Kidney (tissue), 13 donors: ENCODE measurements at regions not wholly inside any gene's neighbourhood (a gene's known extent, or its start where the extent isn't known, plus 50 kb on each side); places are given as distances from the start of the nearest gene placed in this dataset.
A peak's percentile ranks its signal among the peaks of the same experiment; 100 is the strongest.

ENCODE experiments used
- DNase-seq, 5 donors: peaks; one replicate each; pipeline ENCODE4 v3.0.0-alpha.2; 2013 to 2020
- FAIRE-seq: peaks from 2 replicates; lab custom pipeline; 2012; peaks lifted over from hg19 to GRCh38; lab: Jason Lieb, UNC
- H3K27ac ChIP-seq, 2 donors: one replicate each; pipeline ENCODE4 v1.7.0; 2013; ENCODE audit warnings: low read depth in 2 of 2, low read length in 2 of 2, inconsistent platforms in 1 of 2
- H3K27me3 ChIP-seq: one replicate; pipeline ENCODE4 v1.7.1; 2013; ENCODE audit warnings: low read length, inconsistent platforms; ENCODE audit not compliant: control insufficient read depth, insufficient read depth
- H3K36me3 ChIP-seq, 3 donors: one replicate each; pipeline versions ENCODE4 v1.7.0 to v1.7.1; 2013; ENCODE audit warnings: low read length in 3 of 3, control low read depth in 1 of 3, inconsistent platforms in 1 of 3; ENCODE audit not compliant: insufficient read depth in 3 of 3, control insufficient read depth in 2 of 3
- H3K4me1 ChIP-seq, 3 donors: one replicate each; pipeline versions ENCODE4 v1.7.0 to v1.7.1; 2013; ENCODE audit warnings: low read length in 3 of 3, inconsistent platforms in 1 of 3, low read depth in 1 of 3; ENCODE audit not compliant: control insufficient read depth in 2 of 3, insufficient read depth in 2 of 3
- H3K4me3 ChIP-seq, 3 donors: one replicate each; pipeline versions ENCODE4 v1.7.0 to v1.8.1; 2013; ENCODE audit warnings: low read length in 3 of 3, control low read depth in 1 of 3, inconsistent platforms in 1 of 3
- H3K9ac ChIP-seq, 3 donors: one replicate each; pipeline versions ENCODE4 v1.7.0 to v1.7.1; 2013; ENCODE audit warnings: low read length in 3 of 3, control low read depth in 1 of 3, inconsistent platforms in 1 of 3
- H3K9me3 ChIP-seq, 3 donors: one replicate each; pipeline versions ENCODE4 v1.7.0 to v1.7.1; 2013; ENCODE audit warnings: low read length in 3 of 3, control low read depth in 1 of 3, inconsistent platforms in 1 of 3; ENCODE audit not compliant: control insufficient read depth in 2 of 3, insufficient read depth in 1 of 3
- intact Hi-C: fragments of 100-400 bp; cut with DNase I; formaldehyde crosslinking; loops from one replicate; pipeline ENCODE4 v1.11.1; 2022
- TF ChIP-seq, protein P1 (sequence below): IDR thresholded peaks from 3 replicates; pipeline ENCODE4 v1.5.1; 2012; ENCODE audit warnings: mild to moderate bottlenecking, moderate library complexity, borderline replicate concordance; ENCODE audit not compliant: insufficient read depth; ENCODE audit errors: extremely low read depth
- donor health status: control.
- donor health status: control.
- donor health status: control.
- donor health status: control.
- donor health status: control.
- donor health status: DM: yes; HTN: yes; CAD: no.
- donor health status: Normal renal cell carcinoma (clear cell type).

DNA sequence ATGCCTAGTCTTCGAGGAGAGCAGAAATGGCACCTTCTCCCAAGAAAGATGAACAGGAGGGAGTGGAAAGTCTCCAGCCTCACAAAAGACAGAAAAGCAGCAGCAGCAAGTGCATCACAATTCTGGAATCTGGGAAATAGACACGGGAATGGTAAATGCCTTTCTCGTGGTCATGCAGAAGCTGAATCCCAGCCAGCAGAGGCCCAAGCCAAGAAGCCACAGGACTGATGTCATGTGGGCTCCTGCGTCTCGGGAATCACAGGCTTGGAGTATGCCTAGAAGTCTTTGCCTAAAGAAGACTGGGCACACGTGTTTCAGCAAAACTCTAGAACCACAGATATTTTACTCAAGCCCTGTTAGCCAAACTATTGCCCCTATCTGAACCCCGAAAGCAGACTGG lies 260.3 kb upstream of the PLD5 start:
- no peak for DNase-seq
- no peaks in the 10 kb centered on the region for H3K36me3 ChIP-seq
- no peak overlapping the region for H3K27ac ChIP-seq
- FAIRE-seq = no peak
- TF ChIP-seq, protein P1, sequence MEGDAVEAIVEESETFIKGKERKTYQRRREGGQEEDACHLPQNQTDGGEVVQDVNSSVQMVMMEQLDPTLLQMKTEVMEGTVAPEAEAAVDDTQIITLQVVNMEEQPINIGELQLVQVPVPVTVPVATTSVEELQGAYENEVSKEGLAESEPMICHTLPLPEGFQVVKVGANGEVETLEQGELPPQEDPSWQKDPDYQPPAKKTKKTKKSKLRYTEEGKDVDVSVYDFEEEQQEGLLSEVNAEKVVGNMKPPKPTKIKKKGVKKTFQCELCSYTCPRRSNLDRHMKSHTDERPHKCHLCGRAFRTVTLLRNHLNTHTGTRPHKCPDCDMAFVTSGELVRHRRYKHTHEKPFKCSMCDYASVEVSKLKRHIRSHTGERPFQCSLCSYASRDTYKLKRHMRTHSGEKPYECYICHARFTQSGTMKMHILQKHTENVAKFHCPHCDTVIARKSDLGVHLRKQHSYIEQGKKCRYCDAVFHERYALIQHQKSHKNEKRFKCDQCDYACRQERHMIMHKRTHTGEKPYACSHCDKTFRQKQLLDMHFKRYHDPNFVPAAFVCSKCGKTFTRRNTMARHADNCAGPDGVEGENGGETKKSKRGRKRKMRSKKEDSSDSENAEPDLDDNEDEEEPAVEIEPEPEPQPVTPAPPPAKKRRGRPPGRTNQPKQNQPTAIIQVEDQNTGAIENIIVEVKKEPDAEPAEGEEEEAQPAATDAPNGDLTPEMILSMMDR = no peak
- H3K27me3 ChIP-seq = no peaks in the 10 kb centered on the region
- no peak overlapping the region for H3K9ac ChIP-seq
- H3K4me1 ChIP-seq = no peaks in the 10 kb centered on the region
- intact Hi-C loops = no loop called here
- H3K4me3 ChIP-seq = no peak overlapping the region
- no peaks in the 10 kb centered on the region for H3K9me3 ChIP-seq

GRCh38 chr1:242784084-242784483 lies 259.6 kb upstream of the PLD5 start:
- FAIRE-seq = no peak
- Histone ChIP-seq H3K4me1 (no peaks in the 10 kb centered on the region), H3K27ac (no peak overlapping the region), H3K9ac (no peak overlapping the region), H3K9me3 (no peaks in the 10 kb centered on the region), H3K4me3 (no peak overlapping the region), H3K36me3 (no peaks in the 10 kb centered on the region), H3K27me3 (no peaks in the 10 kb centered on the region)
- intact Hi-C loops = no loop called here
- TF ChIP-seq, protein P1 = no peak
- DNase-seq = no peak

DNA sequence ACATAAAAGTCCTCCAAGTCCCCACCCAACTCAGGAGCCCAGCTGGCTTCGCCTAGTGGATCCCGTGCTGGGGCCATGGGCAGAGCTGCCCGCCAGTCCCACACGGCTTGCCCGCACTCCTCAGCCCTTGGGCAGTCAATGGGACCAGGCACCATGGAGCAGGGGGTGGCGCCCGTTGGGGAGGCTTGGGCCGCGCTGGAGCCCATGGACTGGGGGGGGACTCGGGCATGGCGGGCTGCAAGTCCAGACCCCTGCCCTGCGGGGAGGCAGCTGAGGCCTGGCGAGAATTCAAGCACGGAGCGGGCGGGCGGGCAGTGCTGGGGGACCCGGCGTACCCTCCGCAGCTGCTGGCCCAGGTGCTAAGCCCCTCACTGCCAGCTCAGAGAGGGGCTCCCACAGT lies 249.8 kb upstream of the PLD5 start:
- Histone ChIP-seq H3K4me3 (no peak overlapping the region), H3K9ac (no peak overlapping the region), H3K36me3 (no peaks in the 10 kb centered on the region), H3K4me1 (no peaks in the 10 kb centered on the region), H3K27me3 (no peaks in the 10 kb centered on the region), H3K27ac (no peak overlapping the region), H3K9me3 (no peaks in the 10 kb centered on the region)
- FAIRE-seq (no peak), DNase-seq (peak in 1 of 5 donors; percentile 74)
- TF ChIP-seq, protein P1 = no peak
- intact Hi-C loops = no loop called here

DNA sequence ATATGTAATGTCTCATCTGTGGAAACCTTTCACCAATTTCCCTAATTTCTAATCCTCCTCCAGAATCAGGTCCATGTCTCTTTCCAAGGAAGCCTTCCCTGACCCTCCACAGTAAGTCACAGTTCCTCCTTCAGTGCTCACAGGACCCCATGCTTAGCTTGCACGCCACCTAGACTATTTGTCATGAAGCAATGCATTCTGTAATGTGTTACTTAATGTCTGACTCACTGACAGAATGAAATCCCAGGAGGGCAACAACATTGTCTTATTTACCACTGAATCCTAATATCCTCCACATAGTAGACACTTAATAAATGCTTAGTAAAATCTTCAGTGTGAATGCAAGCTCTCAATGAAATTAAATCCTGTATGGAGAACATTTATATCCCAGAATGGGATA lies 245.9 kb upstream of the PLD5 start:
- no peaks in the 10 kb centered on the region for H3K4me1 ChIP-seq
- no peak for FAIRE-seq
- intact Hi-C loops = no loop called here
- TF ChIP-seq, protein P1 = no peak
- H3K27ac ChIP-seq = no peak overlapping the region
- no peak overlapping the region for H3K9ac ChIP-seq
- no peak for DNase-seq
- H3K27me3 ChIP-seq = no peaks in the 10 kb centered on the region
- H3K9me3 ChIP-seq = no peaks in the 10 kb centered on the region
- H3K4me3 ChIP-seq = no peak overlapping the region
- no peaks in the 10 kb centered on the region for H3K36me3 ChIP-seq
